HG03558 (cell line): ENCODE measurements at regions not wholly inside any gene's neighbourhood (a gene's known extent, or its start where the extent isn't known, plus 50 kb on each side); places are given as distances from the start of the nearest gene placed in this dataset.
"Not testable (repeated sequence)": the region's sequence is repeated elsewhere in the genome, so short reads cannot be mapped to it uniquely, and the experiment has no call there.

Experiments
- ATAC-seq: cut with Tn5 transposase; IDR thresholded peaks from one replicate; pipeline ENCODE4 v1.9.1; 2021; ENCODE audit warnings: moderate number of reproducible peaks; ENCODE audit not compliant: unreplicated experiment; ENCODE audit errors: extremely low read depth

DNA sequence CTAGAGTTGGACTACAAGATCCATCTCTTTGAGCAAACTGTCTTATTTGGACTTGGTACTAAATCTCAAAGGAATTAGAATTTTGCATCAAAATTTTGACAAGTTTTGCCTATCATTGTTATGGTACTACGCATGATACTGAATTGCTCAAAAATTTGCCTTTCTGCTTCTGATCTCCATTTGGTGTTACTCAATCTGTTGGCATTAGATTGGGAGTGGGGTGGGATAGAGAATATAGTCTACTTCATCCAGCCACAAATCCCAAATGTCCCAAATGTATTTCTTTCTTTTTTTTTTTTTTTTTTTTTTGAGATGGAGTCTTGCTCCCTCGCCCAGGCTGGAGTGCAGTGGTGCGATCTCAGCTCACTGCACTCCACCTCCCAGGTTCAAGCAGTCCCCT, 204.8 kb downstream of the TANC2 start:
- ATAC-seq: no peak

DNA sequence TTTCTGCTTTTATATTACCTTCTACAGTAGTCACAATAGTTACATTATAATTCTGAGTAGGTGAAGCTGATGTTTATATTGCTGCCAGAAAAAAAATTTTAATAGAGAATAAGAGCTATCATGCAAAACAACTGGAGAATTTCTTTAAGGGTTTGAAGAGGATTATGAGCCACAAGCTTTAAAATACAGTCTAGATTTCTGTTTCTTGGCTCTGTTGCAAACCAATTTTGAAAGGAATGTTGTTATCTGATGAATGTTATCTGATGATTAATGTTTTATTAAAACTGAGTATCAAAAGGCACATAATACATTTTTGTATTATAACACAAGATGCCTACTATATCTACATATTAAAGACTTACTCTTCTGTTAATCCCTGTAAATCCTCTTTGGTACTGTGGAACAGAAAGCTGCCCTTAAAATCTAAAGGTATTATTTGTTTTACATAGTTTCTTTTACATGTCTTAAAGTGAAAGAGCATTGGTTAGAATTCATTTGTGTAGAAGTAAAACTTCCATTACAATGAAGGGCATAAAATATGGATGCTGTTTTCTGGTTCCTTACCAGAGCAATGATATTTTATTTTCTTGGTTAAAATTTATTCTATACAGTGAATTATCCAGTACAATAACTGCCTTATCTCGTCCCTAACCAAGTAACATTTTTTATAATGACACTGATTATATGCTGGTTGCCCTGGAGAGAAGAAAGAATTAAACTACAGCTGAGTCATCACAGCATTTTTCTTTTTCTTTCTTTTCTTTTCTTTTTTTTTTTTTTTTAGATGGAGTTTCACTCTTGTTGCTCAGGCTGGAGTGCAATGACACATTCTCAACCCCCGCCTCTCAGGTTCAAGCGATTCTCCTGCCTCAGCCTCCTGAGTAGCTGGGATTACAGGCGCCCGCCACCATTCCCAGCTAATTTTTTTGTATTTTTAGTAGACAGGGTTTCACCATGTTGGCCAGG, 205.7 kb downstream of the TANC2 start:
- ATAC-seq: no peak

DNA sequence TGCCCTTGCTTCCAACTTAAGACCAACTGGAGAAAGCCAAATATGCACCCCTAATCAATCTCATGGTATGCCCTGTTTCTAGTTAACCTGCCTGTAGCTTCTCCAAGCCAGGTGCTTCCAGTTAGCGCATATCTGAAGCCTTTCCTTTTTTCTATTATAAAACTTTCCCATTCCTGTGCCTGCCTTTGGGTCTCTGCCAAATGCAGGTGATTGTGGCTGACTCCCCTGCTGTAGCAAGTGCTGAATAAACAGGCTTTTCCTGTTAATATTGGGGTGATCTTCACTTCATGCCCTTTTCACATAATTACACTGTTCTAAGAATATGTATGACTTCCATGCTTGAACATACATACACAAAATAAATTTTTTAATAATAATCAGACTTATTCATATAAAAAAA, 207.4 kb downstream of the TANC2 start:
- ATAC-seq: no peak

DNA sequence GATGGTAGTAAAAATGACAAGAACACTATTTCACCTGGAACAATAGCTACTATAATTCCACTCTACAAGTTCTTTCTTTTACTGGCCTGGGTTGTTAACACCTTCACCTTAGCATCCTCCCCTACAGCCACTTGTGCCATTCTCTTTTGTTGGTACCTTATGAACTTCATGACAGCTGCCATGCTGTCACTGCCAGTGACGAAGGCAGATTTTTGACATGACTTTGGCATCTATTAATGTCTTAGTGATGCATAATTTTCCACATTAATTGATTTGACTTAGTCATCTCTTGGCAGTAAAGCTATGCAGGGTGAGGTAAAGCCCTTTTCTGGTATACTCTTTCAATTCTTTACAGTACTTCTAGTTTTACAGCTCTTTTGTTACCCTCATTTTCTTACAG, 207.9 kb downstream of the TANC2 start:
- no peak for ATAC-seq

DNA sequence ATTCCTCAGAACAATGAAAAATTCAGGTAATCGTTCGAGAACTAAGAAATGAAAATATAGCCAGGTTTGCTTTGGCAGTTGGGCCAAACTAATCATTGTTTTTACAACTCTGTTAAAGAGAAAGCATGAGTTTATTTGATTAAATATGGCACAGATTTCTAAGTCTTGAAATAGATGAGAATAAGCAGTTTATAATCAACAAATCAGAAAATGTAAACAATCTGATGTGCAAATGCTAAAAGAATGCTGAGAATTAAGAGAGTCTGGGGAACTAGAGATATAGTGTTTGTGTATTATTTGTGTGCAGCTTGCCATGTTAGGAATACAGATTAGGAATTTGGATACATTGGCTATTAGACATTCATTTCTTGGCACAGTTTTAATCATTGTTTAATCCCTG, 212.5 kb downstream of the TANC2 start:
- no peak for ATAC-seq

DNA sequence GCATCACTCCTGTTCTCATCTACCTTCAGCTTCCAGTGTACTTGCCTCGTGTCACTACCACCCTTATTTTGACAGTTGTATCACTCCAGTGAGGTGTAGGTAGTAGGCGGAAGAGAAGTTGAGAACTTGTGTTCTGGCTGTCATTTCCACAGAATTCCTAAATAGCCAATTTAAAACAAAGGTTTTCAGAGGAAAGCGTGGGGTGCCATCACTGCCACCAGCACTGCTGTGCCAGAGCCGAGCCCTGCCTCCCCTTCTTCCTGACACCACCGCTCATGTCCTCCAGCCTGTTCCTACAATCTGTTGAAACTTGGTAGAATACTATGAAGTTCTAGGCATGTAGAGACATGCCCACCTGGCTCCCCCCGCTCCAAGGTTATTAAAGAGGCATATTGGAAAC, 215.8 kb downstream of the TANC2 start:
- no peak for ATAC-seq

DNA sequence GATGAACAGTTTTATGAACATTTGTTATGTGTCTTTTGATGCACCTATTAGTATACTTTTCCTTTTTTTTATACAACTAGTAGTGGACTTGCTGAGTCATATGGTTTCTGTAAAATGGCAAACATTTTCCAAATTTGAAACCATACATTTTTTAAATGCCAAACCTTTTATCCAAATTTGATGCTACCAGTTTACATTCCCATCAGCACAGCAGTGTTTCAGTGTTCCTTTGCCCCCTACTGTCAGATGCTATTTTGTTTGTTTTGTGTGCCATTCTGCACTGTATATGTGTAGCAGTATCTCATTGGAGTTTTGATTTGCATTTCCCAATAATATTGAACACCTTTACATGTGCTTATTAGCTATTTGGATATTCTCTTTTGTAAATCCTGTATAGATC, 219.4 kb downstream of the TANC2 start:
- ATAC-seq: no peak

DNA sequence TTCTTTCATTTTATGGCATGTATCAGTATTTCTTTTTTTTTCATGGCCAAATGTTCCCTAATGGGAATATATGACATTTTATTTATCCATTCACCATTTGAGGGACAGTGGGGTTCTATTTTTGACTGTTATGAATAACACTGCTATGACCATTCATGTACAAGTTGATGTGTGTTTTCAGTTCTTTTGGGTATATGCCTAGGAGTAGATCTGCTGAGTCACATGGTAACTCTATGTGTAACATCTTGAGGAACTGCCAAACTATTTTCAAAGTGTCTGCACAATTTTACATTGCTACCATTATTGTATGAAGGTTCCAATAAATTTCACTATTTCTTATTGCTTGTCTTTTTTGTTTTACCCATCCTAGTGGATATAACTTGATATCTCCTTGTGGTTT, 223.0 kb downstream of the TANC2 start:
- no peak for ATAC-seq

DNA sequence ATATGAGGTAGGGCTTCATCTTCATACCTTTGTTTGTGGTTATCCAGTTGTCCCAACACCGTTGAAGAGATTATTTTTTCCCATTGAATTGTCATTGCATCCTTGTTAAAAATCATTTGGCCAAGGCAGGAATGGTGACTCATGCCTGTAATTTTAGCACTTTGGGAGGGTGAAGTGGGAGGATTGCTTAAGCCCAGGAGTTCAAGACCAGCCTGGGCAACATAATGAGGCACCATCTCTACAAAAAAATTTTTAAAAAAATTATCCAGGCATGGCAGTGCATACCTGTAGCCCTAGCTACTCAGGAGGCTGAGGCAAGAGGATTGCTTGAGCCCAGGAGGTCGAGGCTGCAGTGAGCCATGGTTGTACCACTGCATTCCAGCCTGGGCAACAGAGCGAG, 223.9 kb downstream of the TANC2 start:
- ATAC-seq: no peak

DNA sequence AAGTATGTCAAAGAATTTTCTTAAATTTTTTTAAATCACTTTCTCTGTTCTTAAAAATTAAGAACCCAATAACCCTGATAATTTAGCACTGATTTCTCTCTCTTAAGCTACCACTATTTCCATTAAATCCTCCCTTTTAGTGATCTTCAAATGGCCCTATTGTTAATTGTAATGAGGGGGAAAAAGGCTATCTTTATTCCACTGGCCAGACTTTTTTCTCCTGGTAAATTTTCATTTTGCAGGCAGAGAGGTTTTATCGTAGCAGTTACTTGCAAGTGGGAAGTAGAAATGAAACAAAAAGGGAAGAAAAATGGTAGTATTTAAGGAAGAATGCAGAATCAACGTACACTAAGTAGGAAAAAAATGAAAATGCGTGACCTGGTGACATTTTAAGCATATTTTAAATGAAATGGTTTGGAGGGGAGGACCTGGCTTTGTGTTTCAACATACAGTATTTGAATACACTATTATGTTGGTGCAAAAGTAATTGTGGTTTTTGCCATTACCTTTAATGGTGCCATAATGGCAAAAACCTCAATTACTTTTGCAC, 224.9 kb downstream of the TANC2 start:
- no peak for ATAC-seq

DNA sequence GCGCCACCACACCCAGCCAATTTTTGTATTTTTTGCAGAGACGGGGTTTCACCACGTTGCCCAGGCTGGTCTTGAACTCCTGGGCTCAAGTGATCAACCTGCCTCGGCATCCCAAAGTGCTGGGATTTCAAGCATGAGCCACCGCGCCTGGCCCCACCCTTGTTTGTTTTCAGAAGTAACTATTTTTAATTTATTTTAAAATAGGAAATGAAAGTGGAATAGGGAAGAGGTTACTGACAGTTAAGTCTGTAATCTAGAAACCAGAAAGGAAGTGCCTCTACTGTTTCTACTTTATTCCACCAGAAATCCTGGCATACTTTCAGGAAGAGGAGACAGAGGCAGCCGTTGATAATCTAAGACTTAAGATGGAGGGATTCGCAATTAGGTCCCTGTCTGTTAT, 225.6 kb downstream of the TANC2 start:
- ATAC-seq: no peak

DNA sequence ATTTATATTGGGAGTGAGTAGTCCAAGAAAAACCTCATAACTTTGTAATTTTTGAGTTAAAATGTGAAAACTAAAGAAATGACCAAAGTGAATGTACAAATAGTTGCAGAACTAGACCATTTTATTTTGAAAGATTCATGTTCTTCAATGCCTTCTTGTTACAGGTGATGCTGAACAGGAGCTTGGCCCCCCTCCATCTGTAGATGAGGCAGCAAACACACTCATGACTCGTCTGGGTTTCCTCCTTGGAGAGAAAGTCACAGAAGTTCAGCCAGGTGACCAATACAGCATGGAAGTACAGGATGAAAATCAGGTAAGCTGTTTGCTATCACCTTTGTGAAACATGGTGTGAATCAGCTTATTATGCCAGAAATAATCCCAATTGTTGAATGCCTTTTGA, 227.8 kb downstream of the TANC2 start:
- no peak for ATAC-seq

DNA sequence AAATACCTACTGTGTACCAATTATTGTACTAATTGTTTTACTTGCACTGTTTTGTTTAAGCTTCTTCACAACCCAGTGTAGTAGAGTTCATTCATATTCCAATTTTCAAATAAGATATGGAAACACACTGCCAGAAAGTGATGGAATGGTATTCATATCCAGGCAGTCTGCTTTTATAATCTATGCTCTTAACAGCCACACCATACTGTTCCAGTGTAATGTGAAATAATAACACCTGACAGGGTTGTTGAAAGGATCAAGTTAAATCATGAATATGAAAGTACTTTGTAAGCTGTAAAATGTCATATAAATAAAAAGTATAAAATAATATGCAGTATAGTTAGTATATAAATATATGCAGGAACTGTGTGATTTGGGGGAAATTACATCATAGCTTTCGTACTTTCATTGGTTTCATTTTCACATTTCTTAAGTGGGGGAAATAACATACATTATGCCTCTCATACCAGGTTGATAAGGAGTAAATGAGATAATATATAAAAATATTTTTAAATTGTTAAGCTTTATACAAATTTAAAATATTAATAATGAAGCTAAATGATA, 230.8 kb downstream of the TANC2 start:
- ATAC-seq: no peak

DNA sequence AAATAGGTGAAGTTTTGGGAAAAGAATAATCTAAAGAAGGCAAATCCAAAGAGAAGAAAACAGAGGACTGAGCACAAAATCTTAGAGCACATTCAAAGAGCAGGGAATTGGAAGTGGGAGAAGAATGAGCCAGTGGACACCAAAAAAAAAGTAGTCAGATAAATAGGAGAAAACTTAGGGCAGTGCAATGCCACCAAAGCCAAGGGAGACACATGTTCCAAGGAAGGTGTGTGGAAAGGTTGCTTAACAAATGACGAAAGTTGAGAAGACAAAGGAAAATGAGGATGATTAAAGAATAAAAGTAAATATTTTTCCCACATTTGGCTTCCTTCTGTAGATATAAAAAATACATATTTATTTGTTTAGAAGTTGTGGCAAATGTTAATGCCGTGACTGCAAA, 237.6 kb downstream of the TANC2 start:
- ATAC-seq: no peak

DNA sequence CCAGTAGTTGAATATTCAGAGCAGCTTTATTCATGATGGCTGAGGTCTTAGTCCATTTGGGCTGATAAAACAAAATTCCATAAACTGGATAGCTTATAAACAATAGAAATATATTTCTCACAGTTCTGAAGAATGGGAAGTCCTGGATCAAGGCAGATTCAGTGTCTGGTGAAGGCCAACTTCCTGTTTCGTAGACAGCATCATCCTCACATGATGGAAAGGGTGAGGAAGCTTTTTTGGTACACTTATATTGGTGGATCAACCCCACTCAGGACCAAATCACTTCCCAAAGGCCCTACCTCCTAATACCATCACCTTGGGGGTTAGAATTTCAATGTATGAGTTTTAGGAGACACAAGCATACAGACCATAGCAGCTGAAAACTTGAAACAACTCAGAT, 224.2 kb downstream of the CYB561 start:
- no peak for ATAC-seq

DNA sequence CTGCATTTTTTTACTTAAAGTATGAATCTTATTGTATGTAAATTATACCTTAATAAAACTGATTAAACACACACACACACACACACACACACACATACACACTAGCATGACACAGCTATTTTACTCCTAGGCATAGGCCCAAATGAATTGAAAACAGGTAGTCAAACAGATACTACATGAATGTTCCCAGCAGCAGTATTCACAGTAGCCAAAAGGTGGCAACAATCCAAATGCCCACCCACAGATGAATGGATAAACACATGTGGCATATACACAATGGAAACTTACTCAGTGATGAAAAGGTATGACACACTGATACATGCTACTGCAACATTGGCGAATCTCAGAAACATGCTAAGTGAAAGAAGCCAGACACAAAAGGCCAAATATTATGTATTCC, 223.5 kb downstream of the CYB561 start:
- no peak for ATAC-seq

DNA sequence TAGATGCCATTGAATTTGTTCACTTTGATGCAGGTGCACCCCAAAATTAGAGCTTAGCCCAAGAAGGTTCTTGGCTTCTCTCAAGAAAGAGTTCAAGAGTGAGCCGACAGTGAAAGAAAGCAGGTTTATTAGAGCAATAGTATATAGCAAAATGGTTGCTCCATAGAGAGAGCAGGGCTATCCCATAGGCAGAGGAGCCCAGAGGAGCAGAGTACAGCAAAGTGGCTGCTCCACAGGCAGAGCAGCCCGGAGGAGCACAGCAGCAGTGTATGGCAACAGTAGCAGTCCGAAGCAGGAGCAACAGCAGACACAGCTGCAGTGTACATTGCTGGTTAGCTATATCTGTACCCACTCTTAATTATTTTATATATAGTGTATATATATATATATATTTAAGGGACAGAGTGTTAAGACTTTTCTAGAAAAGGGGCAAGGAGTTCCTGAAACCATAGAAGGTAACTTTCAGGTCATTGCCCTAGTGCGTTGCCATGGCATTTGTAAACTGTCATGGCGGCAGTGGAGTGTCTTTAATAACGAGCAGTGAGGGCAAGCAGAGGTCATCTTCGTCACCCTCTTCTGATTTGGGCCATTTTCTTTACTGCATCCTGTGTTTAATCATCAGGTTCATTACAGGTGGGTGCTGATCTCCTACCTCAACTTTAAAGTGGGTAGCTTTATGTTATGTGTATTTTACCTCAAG, 222.7 kb downstream of the CYB561 start:
- no peak for ATAC-seq

DNA sequence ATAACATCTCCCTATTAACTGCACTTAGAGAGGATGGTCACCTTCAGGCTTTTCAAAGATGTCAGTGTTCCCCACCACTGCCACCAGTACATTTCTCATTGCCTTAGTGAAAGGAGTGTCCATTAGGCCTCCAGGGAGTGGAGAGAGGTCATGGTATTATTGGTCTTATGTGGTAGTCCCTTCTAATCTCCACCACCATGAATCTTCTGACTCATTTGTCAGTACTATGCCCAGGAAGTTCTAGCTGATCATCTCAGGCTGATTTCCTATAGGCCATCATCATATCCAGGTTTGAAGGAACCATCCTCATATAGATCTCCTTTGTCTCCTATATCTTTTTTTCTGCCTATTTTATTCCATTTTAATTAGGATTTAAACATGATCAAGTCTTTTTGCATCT, 221.5 kb downstream of the CYB561 start:
- no peak for ATAC-seq

DNA sequence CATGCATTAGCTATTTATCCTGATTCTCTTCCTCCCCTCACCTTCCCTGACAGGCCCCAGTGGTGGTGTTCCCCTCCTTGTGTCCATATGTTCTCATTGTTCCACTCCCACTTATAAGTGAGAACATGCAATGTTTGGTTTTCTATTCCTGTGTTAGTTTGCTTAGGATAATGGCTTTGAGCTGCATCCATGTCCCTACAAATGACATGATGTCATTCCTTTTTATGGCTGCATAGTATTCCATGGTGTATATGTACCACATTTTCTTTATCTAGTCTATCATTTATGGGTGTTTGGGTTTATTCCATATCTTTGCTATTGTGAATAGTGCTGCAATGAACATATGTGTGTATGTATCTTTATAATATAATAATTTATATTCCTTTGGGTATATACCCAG, 219.4 kb downstream of the CYB561 start:
- not testable (repeated sequence) for ATAC-seq

DNA sequence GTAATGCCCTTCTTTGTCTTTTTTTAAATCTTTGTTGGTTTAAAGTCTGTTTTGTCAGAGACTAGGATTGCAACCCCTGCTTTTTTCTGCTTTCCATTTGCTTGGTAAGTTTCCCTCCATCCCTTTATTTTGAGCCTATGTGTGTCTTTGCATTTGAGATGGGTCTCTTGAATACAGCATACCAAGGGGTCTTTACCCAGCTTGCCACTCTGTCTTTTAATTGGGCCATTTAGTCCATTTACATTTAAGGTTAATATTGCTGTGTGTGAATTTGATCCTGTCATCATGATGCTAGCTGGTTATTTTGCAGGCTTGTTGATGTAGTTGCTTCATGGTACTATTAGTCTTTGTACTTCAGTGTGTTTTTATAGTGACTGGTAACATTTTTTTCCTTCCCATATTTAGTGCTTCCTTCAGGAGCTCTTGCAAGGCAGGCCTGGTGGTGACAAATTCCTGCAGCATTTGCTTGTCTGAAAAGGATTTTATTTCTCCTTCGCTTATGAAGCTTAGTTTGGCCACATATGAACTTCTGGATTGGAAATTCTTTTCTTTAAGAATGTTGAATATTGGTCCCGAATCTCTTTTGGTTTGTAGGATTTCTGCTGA, 215.0 kb downstream of the CYB561 start:
- ATAC-seq: not testable (repeated sequence)
